ENCODE measurements at regions not wholly inside any gene's neighbourhood (a gene's known extent, or its start where the extent isn't known, plus 50 kb on each side); places are given as distances from the start of the nearest gene placed in this dataset.
"Not testable (repeated sequence)": the region's sequence is repeated elsewhere in the genome, so short reads cannot be mapped to it uniquely, and the experiment has no call there.

DNA sequence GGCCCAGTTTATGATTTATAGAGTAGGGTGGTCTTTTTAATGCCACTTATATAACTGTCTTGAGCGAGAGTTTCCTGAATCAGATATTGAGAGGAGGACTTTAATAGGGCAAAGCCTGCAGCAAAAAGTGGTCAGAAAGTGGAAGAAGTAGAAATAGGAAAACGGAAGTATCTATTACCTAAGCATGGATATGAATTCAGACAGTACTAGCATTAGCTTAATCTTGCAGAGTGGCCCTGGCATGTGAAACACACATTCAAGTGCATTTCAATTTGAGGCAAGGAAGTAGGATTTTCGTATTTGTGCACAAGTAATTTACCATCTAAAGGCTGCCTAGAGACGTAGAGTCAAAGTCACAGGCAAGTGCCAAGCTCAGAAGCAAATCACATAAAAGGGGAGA is 622.3 kb downstream of the DIPK2A start:
- no peak for DNase-seq

DNA sequence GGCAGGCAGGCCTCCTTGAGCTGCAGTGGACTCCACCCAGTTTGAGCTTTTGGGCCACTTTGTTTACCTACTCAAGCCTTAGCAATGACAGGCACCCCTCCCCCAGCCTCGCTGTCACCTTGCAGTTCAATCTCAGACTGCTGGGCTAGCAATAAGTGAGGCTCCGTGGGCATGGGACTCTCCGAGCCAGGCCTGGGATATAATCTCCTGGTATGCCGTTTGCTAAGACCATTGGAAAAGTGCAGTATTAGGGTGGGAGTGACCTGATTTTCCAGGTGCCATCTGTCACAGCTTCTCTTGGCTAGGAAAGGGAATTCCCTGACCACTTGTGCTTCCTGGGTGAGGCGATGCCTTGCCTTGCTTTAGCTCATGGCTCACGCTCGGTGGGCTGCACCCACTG is 648.6 kb downstream of the DIPK2A start:
- not testable (repeated sequence) for DNase-seq

DNA sequence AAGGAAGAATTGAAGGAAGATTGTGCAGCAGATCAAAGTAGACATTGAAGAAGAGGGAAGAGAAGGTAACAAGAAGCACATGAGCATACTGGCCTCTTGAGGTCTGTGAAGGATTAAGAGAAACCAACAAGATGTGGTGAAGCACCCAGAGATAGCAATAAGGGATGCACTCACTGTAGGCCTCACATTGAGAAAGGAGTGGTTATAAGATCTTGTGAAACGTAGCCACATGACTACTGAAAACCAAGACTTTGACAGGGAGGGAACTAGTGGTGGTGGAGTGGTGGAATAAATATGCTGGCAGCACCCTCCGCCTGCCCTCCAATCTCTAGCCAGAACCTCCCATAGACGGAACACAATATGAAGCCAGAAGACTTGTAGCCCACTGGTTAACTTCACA is 651.2 kb downstream of the DIPK2A start:
- no peak for DNase-seq

DNA sequence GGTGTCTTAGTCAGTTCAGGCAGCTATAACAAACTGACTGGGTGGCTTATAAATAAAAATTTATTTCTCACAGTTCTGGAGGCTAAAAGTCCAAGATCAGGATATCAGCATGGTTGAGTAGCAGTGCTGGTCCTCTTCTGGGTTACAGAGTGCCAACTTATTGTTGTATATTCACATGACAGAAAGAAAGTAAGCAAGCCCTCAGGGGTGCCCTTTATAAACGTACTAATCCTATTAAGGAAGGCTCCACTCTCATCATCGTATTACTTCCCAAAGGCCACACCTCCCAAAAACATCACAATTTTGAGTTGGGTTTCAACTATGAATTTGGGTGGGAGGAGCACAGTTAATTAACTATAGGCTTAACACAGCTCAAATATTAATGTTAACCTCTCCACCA is 653.0 kb downstream of the DIPK2A start:
- no peak for DNase-seq

DNA sequence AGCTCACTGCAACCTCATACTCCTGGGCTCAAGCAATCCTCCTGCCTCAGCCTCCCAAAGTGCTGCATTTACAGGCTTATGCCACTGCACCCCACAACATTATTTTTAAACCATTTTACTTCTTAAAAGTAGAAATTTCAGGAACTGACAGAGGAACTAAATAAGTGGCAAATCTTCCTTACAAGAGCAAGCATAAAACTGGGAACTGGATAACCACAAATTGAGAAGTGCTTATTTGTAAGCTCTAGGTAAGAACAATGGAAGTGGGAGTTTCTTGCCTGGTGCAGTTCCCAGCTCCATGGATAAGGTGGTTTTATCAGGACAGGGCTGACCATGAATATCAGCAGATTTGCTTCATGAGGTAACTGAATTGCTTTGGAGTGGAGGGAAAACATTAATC is 655.2 kb downstream of the DIPK2A start:
- DNase-seq = no peak

DNA sequence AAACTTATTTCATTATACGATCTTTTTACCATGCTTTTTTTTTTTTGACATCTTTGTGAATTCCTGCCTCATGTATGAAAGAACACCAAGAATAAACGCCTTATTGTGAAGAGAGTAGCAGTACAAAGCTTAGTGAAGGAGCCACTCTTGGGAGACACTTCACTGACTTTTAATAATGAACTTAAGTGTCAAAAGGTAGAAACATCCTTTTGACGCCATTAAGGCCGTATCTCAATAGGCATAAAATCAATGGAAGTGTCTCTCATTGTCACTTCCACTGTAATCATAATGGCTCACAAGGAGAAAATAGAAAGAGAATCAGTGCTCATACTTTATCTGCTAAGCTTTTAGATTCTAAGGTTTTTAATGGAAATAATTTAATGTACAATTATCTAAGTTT is 657.8 kb downstream of the DIPK2A start:
- no peak for DNase-seq

DNA sequence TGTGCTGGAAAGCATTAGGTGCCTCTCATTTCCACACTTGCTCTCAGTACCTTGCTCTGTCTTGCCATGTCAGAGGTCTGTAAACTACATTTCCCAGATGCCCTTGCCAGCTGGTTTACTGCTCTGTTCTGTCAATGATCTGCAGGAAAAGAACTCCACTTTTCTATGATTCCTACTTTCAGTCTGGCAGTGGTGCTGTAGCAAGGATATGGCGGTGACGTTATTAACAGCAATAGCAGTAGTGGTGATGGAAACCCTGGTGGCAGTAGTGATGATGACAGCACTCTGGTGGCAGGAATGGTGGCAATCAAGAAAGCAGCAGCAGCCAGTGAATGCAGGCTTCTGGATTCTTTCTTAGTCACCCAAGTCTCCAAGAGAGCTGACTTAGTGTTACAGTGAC is 665.2 kb downstream of the DIPK2A start:
- no peak for DNase-seq

DNA sequence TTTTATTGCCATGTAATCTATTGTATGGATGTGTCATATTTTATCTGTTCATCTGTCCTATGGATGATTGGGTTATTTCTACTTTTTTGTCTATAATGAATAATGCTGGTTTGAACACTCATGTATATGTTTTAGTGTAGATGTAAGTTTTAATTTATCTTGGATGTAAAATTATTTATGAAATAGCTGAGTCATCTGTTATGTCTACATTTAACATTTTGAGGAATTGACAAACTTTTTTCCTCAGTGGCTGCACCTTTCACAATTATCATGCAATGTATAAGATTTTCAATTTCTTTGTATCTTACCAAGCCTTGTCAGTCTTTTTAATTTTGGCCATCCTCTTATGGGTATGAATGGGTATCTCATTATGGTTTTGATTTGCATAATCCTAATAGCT is 666.4 kb downstream of the DIPK2A start:
- no peak for DNase-seq

DNA sequence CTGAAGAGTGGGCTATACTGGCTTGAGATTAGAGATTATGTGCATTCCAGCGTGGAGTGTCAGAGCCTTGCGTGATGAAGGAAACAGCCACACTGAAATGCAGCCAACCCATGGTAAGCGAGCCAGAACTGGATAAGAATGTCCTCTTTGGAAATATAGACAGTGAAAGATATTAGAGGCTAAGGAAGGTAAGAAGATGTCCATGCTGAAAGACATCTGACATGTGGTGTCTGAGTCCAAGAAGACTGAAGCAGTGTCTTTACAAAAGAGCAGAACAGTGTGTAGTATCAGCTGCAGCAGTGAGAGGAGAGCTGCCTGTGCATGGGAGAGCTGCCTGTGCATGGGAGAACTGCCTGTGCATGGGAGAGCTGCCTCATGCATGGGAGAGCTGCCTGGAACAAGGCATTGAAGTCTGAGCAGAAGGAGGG is 672.2 kb downstream of the DIPK2A start:
- DNase-seq = peak in 26 of 56 donors; percentile 0 to 48 (median 19)

DNA sequence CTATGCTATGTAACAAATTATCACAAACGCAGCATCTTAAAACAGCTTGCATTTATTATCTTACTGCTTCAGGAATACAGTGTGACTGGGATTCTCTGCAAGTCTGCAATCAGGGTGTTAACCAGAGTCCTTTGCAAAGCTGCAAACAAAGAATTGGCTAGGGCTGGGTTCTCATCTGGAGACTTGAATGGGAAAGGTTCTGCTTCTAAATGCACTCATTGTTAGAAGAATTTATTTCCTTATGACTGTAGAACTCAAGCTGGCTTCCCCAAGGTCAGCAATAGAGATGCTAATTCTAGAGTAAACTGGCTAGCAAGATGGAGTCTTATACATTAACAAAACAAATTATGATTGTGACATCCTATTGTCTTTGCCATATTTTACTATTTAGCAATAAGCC is 673.7 kb downstream of the DIPK2A start:
- DNase-seq = no peak

DNA sequence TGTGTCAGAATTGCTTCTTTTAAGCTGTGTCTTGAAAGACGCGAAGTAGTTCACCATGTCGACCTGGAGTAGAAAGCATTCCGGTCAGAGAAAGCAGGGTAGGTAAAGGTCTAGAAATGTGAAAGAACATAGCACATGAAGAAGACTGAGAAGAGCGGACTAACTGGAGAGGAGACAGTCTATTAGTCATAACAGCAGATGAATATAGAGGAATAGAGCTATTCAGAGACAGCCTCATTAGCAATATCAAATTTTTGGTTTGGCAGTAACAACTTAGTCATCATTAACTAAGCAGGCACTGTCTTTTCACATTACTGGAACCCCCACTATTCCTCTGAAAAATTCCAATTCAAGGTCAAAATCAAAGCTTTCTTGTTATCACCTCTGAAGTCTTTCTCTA is 678.8 kb downstream of the DIPK2A start:
- no peak for DNase-seq

DNA sequence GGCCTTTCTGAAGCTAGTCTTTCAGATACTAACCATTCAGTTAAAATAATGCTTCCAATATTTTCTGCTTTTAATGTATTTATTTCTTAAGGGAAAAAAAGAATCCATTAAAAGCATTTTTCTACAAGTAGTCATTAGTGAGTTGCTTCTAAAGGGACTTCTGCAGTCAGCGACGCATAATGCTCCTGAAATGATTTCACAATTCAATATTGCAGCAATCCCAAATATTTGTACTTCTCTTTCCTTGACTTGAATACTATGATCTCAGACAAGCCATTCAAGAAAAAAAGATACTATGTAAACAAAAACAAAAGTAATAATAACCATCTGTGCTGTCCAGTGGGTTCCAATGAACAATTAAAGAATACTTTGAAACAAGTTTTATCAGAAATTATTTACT is 681.0 kb downstream of the DIPK2A start:
- no peak for DNase-seq

DNA sequence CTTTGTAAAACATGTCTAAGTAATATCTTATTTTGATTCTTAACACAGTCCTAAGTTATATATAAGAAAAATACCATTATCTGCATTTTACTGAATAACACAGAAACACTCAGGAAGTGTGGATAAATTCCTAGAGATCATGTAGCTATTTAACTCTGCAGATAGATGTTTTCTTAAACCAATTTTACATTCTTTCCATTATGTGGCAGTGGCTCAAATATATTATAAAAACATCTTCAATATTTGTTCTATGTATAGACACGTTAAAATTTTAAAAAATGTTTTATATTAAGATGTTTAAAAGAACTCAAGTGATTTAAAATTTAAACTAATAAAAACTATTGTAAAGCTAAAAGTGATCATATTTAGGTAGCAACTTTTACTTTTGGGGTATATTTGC is 683.8 kb downstream of the DIPK2A start:
- DNase-seq = no peak

DNA sequence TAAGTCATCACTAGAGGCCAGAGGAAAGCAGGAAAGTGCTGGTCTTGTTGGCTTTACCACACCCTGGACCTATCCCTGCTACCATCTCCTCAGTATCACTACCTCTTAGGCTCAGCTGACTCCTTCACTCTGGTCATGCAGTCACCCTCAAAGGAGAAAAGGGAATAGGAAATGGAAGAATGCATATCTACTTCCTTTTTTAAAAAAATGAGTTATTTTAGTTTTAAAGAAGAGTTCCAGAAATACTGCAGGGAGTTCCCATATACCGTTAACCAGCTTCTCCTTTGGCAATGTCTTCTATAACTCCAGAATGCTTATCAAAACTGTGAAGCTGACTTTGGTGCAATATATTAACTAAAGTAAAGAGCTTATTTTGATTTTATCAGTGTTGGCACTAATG is 688.6 kb downstream of the DIPK2A start:
- DNase-seq = no peak

DNA sequence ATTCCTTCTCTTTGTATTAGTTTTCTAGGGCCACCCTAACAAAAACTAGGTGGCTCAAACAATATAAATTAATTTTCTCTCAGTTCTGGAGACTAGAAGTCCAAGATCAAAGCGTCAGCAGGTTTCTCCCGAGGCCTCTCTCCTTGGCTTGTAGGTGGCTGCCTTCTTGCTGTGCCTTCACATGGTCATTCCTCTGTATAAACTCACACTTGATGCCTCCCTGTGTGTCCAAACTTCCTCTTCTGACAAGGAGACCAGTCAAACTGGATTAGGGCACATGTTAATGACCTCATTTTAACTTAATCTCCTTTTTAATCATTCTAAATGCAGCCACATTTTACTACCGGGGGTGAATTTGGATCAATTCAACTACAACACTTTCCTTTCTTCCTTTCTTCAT is 691.1 kb downstream of the DIPK2A start:
- no peak for DNase-seq

DNA sequence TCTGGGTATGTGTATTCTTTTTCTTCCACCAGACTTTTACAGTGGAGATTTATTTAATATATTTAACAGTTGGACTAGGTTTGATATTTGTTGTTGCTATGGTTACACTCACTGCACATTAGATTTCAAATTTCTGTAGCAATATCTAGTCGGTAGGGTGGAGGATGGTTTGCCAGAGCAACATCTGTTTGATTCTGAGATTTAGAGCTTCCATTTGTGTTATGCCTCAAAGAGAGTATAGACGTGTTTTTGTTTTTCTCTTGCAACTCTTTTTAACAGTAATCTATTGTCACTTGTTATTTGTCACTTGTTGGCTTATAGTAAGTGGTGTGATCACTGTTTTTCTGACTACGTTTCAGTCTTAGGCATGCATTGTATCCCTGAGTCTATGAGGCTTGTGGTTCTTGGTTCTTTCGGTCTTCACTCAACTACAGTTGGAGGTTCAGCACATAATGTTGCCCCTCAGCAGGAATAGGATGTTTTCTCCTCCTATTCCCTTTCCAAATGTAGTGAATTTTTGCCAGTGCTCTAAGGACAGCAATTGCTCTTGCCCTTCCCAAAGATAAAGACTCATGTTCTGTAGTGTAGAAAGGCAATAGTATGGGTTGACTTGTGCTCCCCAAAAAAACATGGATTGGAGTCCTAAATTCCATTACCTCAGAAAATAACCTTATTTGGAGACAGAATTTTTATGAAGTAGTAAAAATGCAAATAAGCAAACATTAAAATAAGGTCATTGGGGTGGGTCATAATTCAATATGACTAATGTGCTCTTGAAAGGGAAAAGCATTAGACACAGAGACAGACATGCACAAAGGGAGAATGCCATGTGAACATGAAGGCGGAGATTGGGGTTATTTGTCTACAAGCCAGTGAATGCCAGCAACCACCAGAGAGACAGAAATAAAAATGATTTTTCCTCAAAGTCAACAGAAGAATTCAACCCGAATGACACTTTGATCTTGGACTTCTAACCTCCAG is 692.1 kb downstream of the DIPK2A start:
- DNase-seq = peak in 19 of 56 donors; percentile 2 to 71 (median 21)

DNA sequence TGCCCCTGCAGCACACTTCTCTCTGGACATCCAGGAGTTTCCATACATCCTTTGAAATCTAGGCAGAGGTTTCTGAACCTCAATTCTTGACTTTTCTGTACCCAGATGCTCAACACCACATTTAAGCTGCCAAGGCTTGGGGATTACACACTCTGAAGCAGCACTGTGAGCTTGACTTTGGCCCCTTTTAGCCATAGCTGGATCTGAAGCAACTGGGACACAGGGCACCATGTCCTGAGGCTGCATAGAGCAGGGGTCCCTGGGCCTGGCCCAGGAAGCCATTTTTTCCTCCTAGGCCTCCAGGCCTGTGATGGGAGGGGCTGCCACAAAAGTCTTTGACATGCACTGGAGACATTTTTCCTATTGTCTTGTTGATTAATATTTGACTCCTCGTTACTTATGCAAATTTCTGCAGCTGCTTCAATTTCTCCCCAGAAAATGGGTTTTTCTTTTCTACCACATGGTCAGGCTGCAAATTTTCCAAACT is 694.0 kb downstream of the DIPK2A start:
- no peak for DNase-seq

DNA sequence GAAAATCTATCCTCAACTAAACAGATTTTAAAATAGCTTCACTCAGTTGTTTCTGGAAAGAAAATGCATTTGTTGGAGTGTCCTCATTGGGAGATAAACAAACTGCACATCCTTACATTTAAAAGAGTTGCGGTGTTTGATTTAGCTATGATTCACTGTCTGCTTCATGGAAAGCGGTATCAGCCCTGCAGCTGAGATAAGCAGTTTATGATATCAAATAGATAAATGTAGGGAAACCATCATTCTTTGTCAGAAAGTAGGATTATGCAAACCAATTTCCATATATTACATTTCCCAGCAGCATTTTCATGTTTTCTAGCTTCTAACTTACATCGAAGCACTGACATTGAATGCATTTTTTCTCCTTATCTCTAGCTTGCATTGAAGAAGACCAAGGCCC is 698.9 kb downstream of the DIPK2A start:
- DNase-seq = no peak

DNA sequence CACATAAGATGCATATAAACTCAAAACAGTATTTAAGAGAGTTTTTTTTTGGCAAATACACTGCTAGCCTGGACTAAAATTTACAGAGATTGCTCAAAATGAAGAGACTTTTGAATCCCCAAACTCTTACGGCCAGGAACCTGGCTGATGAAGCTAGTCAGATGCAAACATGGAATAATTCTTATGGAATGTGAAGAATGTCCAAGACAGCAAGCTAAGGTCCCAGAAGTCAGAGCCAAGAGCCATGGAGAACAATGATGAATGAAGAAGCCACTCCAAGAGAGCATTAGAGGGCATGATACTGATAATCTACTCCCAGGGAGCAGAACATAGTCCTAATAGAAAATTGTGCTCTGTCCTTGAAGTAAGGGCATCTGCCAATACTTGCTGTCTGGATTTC is 705.5 kb downstream of the DIPK2A start:
- no peak for DNase-seq

DNA sequence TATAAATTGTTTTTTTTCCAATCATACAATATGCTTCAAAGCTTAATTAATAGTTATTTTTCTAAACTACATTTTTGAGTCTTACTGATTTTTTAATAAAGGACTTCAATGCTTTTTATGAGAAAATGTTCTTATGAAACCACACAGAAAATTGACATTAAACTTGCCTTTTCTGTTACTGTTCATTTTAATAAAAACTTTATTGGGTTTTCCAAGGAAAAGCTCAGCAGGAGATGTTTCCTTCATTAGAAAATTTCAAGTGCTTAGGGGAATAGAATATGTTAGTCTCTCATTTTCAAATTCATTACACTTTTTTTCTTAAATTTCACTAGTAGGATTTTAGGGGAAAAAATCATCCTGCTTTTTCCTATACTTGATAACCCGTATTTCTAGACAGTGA is 711.4 kb downstream of the DIPK2A start:
- no peak for DNase-seq

DNA sequence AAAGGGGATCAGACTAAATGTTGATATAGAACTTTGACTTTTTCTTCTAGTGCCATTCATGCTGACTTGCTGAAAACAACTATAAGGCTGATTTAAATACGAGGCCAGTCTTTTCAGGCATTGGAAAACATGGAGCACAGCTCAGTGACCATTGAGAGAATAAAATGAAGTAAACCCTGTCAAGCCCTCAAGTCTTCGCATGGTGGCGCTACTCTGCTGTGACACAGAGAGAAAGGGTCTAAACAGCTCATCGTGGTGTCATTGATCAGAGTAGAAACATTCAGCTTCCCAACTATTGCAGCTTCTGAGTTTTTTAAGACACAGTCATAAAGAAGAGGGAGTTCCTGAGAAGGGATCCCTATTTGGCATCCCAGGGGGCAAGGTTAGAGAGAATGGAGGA is 716.2 kb downstream of the DIPK2A start:
- DNase-seq = no peak

DNA sequence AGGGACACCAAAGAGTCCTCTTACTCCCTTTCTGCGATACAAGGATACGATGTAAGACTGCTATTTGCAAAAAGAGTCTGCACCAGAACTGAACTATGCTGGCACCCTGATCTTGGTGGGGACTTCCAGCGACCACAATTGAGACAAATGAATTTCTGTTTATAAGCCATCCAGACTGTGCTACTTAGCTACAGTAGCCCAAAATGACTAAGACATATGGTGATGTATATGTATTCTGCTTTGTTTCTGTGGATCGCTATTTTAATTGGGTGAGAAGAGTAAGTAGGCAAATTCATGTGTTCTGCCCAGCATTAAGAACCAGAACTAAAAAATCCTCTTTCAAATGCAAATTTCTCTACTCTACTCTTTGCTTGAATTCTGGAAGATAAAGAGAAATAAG is 720.9 kb downstream of the DIPK2A start:
- no peak for DNase-seq

DNA sequence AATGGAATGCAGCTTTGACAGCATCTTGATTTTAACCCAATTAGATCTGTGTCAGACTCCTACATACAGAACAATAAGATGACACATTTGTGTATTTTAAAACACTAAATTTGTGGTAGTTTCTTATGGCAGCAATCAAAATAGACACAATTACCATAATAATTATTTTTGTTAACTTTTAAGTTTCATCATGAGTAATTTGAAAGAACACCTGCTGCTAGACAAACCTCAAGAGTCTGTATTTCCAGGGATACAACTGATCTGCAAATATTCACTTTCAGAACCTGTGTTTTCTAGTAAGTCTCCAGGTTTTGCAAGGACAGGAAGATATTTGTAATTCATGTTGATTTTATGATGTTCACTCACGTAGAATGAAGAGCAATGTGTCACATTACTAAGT is 736.8 kb downstream of the DIPK2A start:
- no peak for DNase-seq
